HFFc6 (cell line): ENCODE measurements at regions not wholly inside any gene's neighbourhood (a gene's known extent, or its start where the extent isn't known, plus 50 kb on each side); places are given as distances from the start of the nearest gene placed in this dataset.

Source experiments
- DNase-seq: peaks from one replicate; pipeline ENCODE4 v3.0.0-alpha.2; 2018
- H3K27ac Mint-ChIP-seq: 2 replicates; pipeline ENCODE4 v1.8.0; 2020; ENCODE audit warnings: mild to moderate bottlenecking, mixed read lengths
- H3K27me3 Mint-ChIP-seq: 2 replicates; pipeline ENCODE4 v1.8.0; 2021; ENCODE audit warnings: mild to moderate bottlenecking, moderate library complexity, mixed read lengths; ENCODE audit not compliant: insufficient read depth
- H3K36me3 Mint-ChIP-seq: 2 replicates; pipeline ENCODE4 v1.8.0; 2021; ENCODE audit warnings: low read depth, mixed read lengths
- H3K4me1 Mint-ChIP-seq: 2 replicates; pipeline ENCODE4 v1.8.0; 2020; ENCODE audit warnings: low read depth, mixed read lengths
- H3K4me3 Mint-ChIP-seq: 2 replicates; pipeline ENCODE4 v1.8.0; 2020; ENCODE audit warnings: mild to moderate bottlenecking, moderate library complexity, mixed read lengths
- H3K9me3 Mint-ChIP-seq: 2 replicates; pipeline ENCODE4 v1.8.0; 2020; ENCODE audit warnings: mild to moderate bottlenecking, mixed read lengths
- CTCF ChIP-seq: fragments of 200-600 bp; sonication (generic); IDR thresholded peaks from 2 replicates; pipeline ENCODE4 v1.5.0; 2021; ENCODE audit warnings: antibody characterized with exemption, mild to moderate bottlenecking

GRCh38 chrX:141759238-141759637 lies 60.7 kb upstream of the SPANXD start:
- no peak for DNase-seq
- Mint-ChIP-seq H3K27ac (no peak overlapping the region), H3K4me1 (peaks cover 8% of the 10 kb centered on the region), H3K9me3 (no peaks in the 10 kb centered on the region), H3K36me3 (no peaks in the 10 kb centered on the region), H3K27me3 (no peaks in the 10 kb centered on the region; the same call in 1 of the 2 replicates), H3K4me3 (no peak overlapping the region)
- no peak for TF ChIP-seq CTCF

- H3K27ac Mint-ChIP-seq, result no peak overlapping the region
- peak overlapping the region; percentile 4; the same call in 1 of the 2 replicates for H3K4me3 Mint-ChIP-seq
- no peaks in the 10 kb centered on the region for H3K36me3 Mint-ChIP-seq
- no peaks in the 10 kb centered on the region; the same call in 1 of the 2 replicates for H3K27me3 Mint-ChIP-seq
- no peaks in the 10 kb centered on the region for H3K9me3 Mint-ChIP-seq
- no peak for TF ChIP-seq CTCF
- H3K4me1 Mint-ChIP-seq, result peaks cover 8% of the 10 kb centered on the region
- peak; percentile 5 for DNase-seq
Measured at GRCh38 chrX:141760761-141761160, 62.2 kb upstream of the SPANXD start.

- no peaks in the 10 kb centered on the region for H3K36me3 Mint-ChIP-seq
- DNase-seq, result no peak
Measured at GRCh38 chrX:141787655-141788054, 50.5 kb upstream of the MAGEC3 start.

More at GRCh38 chrX:141787655-141788054, 50.5 kb upstream of the MAGEC3 start:
- Mint-ChIP-seq H3K9me3 (no peaks in the 10 kb centered on the region), H3K4me1 (no peaks in the 10 kb centered on the region), H3K27ac (no peak overlapping the region), H3K4me3 (no peak overlapping the region), H3K27me3 (no peaks in the 10 kb centered on the region)
- no peak for TF ChIP-seq CTCF
